Thymus (tissue), 11 donors: ENCODE measurements at regions not wholly inside any gene's neighbourhood (a gene's known extent, or its start where the extent isn't known, plus 50 kb on each side); places are given as distances from the start of the nearest gene placed in this dataset.

ENCODE experiments used
- DNase-seq, 9 donors: peaks; one replicate each; pipeline ENCODE4 v3.0.0-alpha.2; 2013; ENCODE audit warnings: low spot score in 9 of 9, low read depth in 6 of 9, missing footprints in 1 of 9
- H3K27ac ChIP-seq, 2 donors: one replicate each; pipeline ENCODE4 v1.5.1; 2013; ENCODE audit warnings: control low read depth in 1 of 2, low read depth in 1 of 2, low read length in 1 of 2, mild to moderate bottlenecking in 1 of 2, moderate library complexity in 1 of 2
- H3K27me3 ChIP-seq, 2 donors: one replicate each; pipeline ENCODE4 v1.5.1; 2013; ENCODE audit warnings: low read length in 1 of 2; ENCODE audit not compliant: control insufficient read depth in 2 of 2, insufficient read depth in 1 of 2
- H3K36me3 ChIP-seq, 2 donors: one replicate each; pipeline ENCODE4 v1.5.1; 2013; ENCODE audit warnings: low read length in 1 of 2, mild to moderate bottlenecking in 1 of 2, moderate library complexity in 1 of 2; ENCODE audit not compliant: control insufficient read depth in 2 of 2, insufficient read depth in 2 of 2
- H3K4me1 ChIP-seq, 2 donors: one replicate each; pipeline ENCODE4 v1.5.1; 2013; ENCODE audit warnings: low read length in 2 of 2; ENCODE audit not compliant: control insufficient read depth in 2 of 2, insufficient read depth in 2 of 2
- H3K4me3 ChIP-seq, 2 donors: one replicate each; pipeline ENCODE4 v1.5.1; 2013; ENCODE audit warnings: low read length in 2 of 2, control low read depth in 1 of 2, mild to moderate bottlenecking in 1 of 2
- H3K9me3 ChIP-seq, 2 donors: one replicate each; pipeline ENCODE4 v1.5.1; 2013; ENCODE audit warnings: low read length in 1 of 2, mild to moderate bottlenecking in 1 of 2; ENCODE audit not compliant: control insufficient read depth in 2 of 2, insufficient read depth in 1 of 2
- WGBS: extraction: QIAGEN DNeasy Blood & Tissue Kit; methylation state at CpG from one replicate; pipeline ENCODE4 v1.1.7; 2013; 5-methylcytosine and 5-hydroxymethylcytosine counted together
- donor health status: healthy.

- H3K9me3 ChIP-seq: no peaks in the 10 kb centered on the region
- no peak overlapping the region for H3K4me3 ChIP-seq
- H3K27me3 ChIP-seq: no peaks in the 10 kb centered on the region
- 58% methylated on average over 3 of the region's 3 CpGs for WGBS
- peaks cover 27 to 40% of the 10 kb centered on the region in 2 donors for H3K4me1 ChIP-seq
- no peaks in the 10 kb centered on the region for H3K36me3 ChIP-seq
- peak overlapping the region; percentile 46 to 72 for H3K27ac ChIP-seq
- DNase-seq: peak in 1 of 9 donors; percentile 40
Observed at GRCh38 chr20:23159256-23159946, 73.3 kb upstream of the CD93 start.

- Histone ChIP-seq H3K4me1 (peaks cover 27 to 40% of the 10 kb centered on the region in 2 donors), H3K27ac (no peak overlapping the region), H3K36me3 (no peaks in the 10 kb centered on the region), H3K4me3 (no peak overlapping the region), H3K27me3 (no peaks in the 10 kb centered on the region), H3K9me3 (no peaks in the 10 kb centered on the region)
- WGBS: 98% methylated on average over 15 of the region's 15 CpGs
- no peak for DNase-seq
Observed at GRCh38 chr20:23157734-23158133, 71.6 kb upstream of the CD93 start.

GRCh38 chr20:23156842-23157423, 70.8 kb upstream of the CD93 start:
- no peaks in the 10 kb centered on the region for H3K36me3 ChIP-seq
- H3K27ac ChIP-seq: no peak overlapping the region
- H3K4me1 ChIP-seq: peaks cover 29 to 42% of the 10 kb centered on the region in 2 donors
- no peak overlapping the region for H3K4me3 ChIP-seq
- over 99% methylated on average over 5 of the region's 5 CpGs for WGBS
- no peaks in the 10 kb centered on the region for H3K27me3 ChIP-seq
- H3K9me3 ChIP-seq: no peaks in the 10 kb centered on the region
- DNase-seq: no peak

GRCh38 chr20:23156170-23156841, 70.2 kb upstream of the CD93 start:
- WGBS: 95% methylated on average over 11 of the region's 11 CpGs
- H3K27me3 ChIP-seq: no peaks in the 10 kb centered on the region
- H3K36me3 ChIP-seq: no peaks in the 10 kb centered on the region
- H3K4me1 ChIP-seq: peaks cover 23 to 42% of the 10 kb centered on the region in 2 donors
- no peak overlapping the region for H3K27ac ChIP-seq
- no peak for DNase-seq
- H3K9me3 ChIP-seq: no peaks in the 10 kb centered on the region
- no peak overlapping the region for H3K4me3 ChIP-seq

- no peak overlapping the region for H3K27ac ChIP-seq
- peak in 1 of 9 donors; percentile 37 for DNase-seq
- 32% methylated on average over 7 of the region's 7 CpGs for WGBS
Observed at GRCh38 chr20:23155141-23155590, 69.0 kb upstream of the CD93 start.

GRCh38 chr20:23153696-23154341, 67.7 kb upstream of the CD93 start:
- DNase-seq: no peak
- Histone ChIP-seq H3K27me3 (no peaks in the 10 kb centered on the region), H3K27ac (no peak overlapping the region), H3K4me3 (no peak overlapping the region), H3K36me3 (no peaks in the 10 kb centered on the region), H3K4me1 (peaks cover 17 to 44% of the 10 kb centered on the region in 2 donors), H3K9me3 (no peaks in the 10 kb centered on the region)
- 86% methylated on average over 4 of the region's 4 CpGs for WGBS

More at GRCh38 chr20:23155141-23155590, 69.0 kb upstream of the CD93 start:
- Histone ChIP-seq H3K27me3 (no peaks in the 10 kb centered on the region), H3K4me3 (no peak overlapping the region), H3K9me3 (no peaks in the 10 kb centered on the region), H3K36me3 (no peaks in the 10 kb centered on the region), H3K4me1 (peaks cover 23 to 43% of the 10 kb centered on the region in 2 donors)

- H3K9me3 ChIP-seq: no peaks in the 10 kb centered on the region
- no peak for DNase-seq
- no peaks in the 10 kb centered on the region for H3K27me3 ChIP-seq
- 95% methylated on average over 3 of the region's 3 CpGs for WGBS
- no peaks in the 10 kb centered on the region for H3K36me3 ChIP-seq
- H3K4me1 ChIP-seq: peaks cover 17 to 41% of the 10 kb centered on the region in 2 donors
- H3K27ac ChIP-seq: no peak overlapping the region
- no peak overlapping the region for H3K4me3 ChIP-seq
Observed at GRCh38 chr20:23152902-23153301, 66.8 kb upstream of the CD93 start.

- no peak for DNase-seq
- Histone ChIP-seq H3K27me3 (no peaks in the 10 kb centered on the region), H3K4me1 (peaks cover 17 to 41% of the 10 kb centered on the region in 2 donors), H3K4me3 (no peak overlapping the region), H3K9me3 (no peaks in the 10 kb centered on the region), H3K36me3 (no peaks in the 10 kb centered on the region), H3K27ac (no peak overlapping the region)
- 55% methylated on average over 9 of the region's 9 CpGs for WGBS
Observed at GRCh38 chr20:23152308-23152892, 66.3 kb upstream of the CD93 start.
